ENCODE measurements at regions not wholly inside any gene's neighbourhood (a gene's known extent, or its start where the extent isn't known, plus 50 kb on each side); places are given as distances from the start of the nearest gene placed in this dataset.
A peak's percentile ranks its signal among the peaks of the same experiment; 100 is the strongest.
"Not testable (repeated sequence)": the region's sequence is repeated elsewhere in the genome, so short reads cannot be mapped to it uniquely, and the experiment has no call there.

- DNase-seq, result no peak
Measured at GRCh38 chr5:32534041-32534440, 51.3 kb upstream of the SUB1 start.

GRCh38 chr5:32531885-32532520, 53.4 kb upstream of the SUB1 start:
- DNase-seq, result peak; percentile 63

GRCh38 chr5:32527321-32527720, 58.0 kb upstream of the SUB1 start:
- not testable (repeated sequence) for DNase-seq

GRCh38 chr5:32526810-32527209, 58.5 kb upstream of the SUB1 start:
- DNase-seq, result no peak

- peak; percentile 13 for DNase-seq
Measured at GRCh38 chr5:32523625-32524024, 61.7 kb upstream of the SUB1 start.

GRCh38 chr5:32522429-32523143, 62.8 kb upstream of the SUB1 start:
- DNase-seq, result no peak

- no peak for DNase-seq
Measured at GRCh38 chr5:32521481-32521880, 63.9 kb upstream of the SUB1 start.

- DNase-seq, result no peak
Measured at GRCh38 chr5:32520972-32521371, 64.4 kb upstream of the SUB1 start.

GRCh38 chr5:32520356-32520755, 65.0 kb upstream of the SUB1 start:
- no peak for DNase-seq

- DNase-seq, result no peak
Measured at GRCh38 chr5:32519508-32519907, 65.8 kb upstream of the SUB1 start.

GRCh38 chr5:32514806-32515205, 70.3 kb upstream of the ZFR start:
- DNase-seq, result no peak

GRCh38 chr5:32512926-32513325, 68.4 kb upstream of the ZFR start:
- no peak for DNase-seq

- no peak for DNase-seq
Measured at GRCh38 chr5:32511776-32512374, 67.3 kb upstream of the ZFR start.

- no peak for DNase-seq
Measured at GRCh38 chr5:32510860-32511259, 66.3 kb upstream of the ZFR start.

GRCh38 chr5:32508806-32509805, 64.6 kb upstream of the ZFR start:
- no peak for DNase-seq

GRCh38 chr5:32507738-32508434, 63.3 kb upstream of the ZFR start:
- no peak for DNase-seq

GRCh38 chr5:32506799-32507198, 62.3 kb upstream of the ZFR start:
- DNase-seq, result no peak

- DNase-seq, result peak; percentile 8
Measured at GRCh38 chr5:32506201-32506661, 61.7 kb upstream of the ZFR start.

- no peak for DNase-seq
Measured at GRCh38 chr5:32505756-32506155, 61.2 kb upstream of the ZFR start.

GRCh38 chr5:32504989-32505596, 60.6 kb upstream of the ZFR start:
- peak; percentile 57 for DNase-seq

GRCh38 chr5:32504329-32504988, 59.9 kb upstream of the ZFR start:
- no peak for DNase-seq
